Activated B cell treated with CpG ODN at 0.5 μM for 24 hours (primary cell): ENCODE measurements at regions not wholly inside any gene's neighbourhood (a gene's known extent, or its start where the extent isn't known, plus 50 kb on each side); places are given as distances from the start of the nearest gene placed in this dataset.

ENCODE experiments used
- ATAC-seq: fragments of 200-7000 bp; cut with Tn5 transposase; one replicate; pipeline ENCODE4 v1.10.0; 2021; ENCODE audit warnings: low read depth, mild to moderate bottlenecking, moderate library complexity
- CTCF ChIA-PET: fragments of 350-600 bp; sonication (Branson Sonifier 250); formaldehyde crosslinking; loops from one replicate; lab custom pipeline; 2021; ENCODE audit warnings: antibody characterized with exemption; lab: Charles Lee
- POLR2A ChIA-PET: fragments of 350-600 bp; sonication (Branson Sonifier 250); formaldehyde crosslinking; loops from one replicate; lab custom pipeline; 2021; ENCODE audit warnings: antibody characterized with exemption; lab: Charles Lee
- DNase-seq: peaks from one replicate; pipeline ENCODE4 v3.0.0; 2022
- H3K27ac Mint-ChIP-seq: one replicate; pipeline ENCODE4 v1.8.0; 2020; ENCODE audit warnings: mixed read lengths
- H3K27me3 Mint-ChIP-seq: one replicate; pipeline ENCODE4 v1.8.0; 2021; ENCODE audit warnings: mixed read lengths
- H3K36me3 Mint-ChIP-seq: one replicate; pipeline ENCODE4 v1.8.0; 2021; ENCODE audit warnings: low read depth, mixed read lengths
- H3K4me1 Mint-ChIP-seq: one replicate; pipeline ENCODE4 v1.8.0; 2021; ENCODE audit warnings: mixed read lengths
- H3K4me3 Mint-ChIP-seq: one replicate; pipeline ENCODE4 v1.8.0; 2020; ENCODE audit warnings: mild to moderate bottlenecking, mixed read lengths
- H3K9me3 Mint-ChIP-seq: one replicate; pipeline ENCODE4 v1.8.0; 2020; ENCODE audit warnings: mixed read lengths
- intact Hi-C: fragments of 100-400 bp; cut with micrococcal nuclease; formaldehyde crosslinking; loops from one replicate; pipeline ENCODE4 v1.15.1; 2024
- TF ChIP-seq, protein P1 (sequence below): fragments of 200-600 bp; IDR thresholded peaks from one replicate; pipeline ENCODE4 v1.8.0; 2022; ENCODE audit warnings: antibody characterized with exemption, mild to moderate bottlenecking

DNA sequence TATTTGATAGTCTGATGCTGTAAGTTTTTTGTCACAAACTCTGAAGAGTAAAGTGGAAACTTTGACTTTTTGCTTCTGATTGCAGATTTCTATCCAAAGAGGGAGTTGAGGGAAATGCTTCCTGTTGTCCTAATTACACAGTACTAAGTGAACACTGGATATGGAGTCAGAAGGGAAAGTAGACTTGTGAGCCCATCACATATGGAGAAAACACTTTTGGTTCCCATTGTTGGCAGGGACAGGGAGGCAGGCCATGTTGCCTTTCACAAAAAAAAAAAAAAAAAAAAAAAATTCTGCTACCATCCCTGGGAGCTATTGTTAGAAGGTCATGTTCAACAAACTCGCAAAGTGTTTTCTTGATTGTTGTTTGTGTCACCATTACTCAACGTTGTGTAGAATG is 144.3 kb downstream of the RPIA start:
- H3K27me3 Mint-ChIP-seq = no peaks in the 10 kb centered on the region
- H3K27ac Mint-ChIP-seq = peak overlapping the region; percentile 97
- no peaks in the 10 kb centered on the region for H3K9me3 Mint-ChIP-seq
- H3K4me3 Mint-ChIP-seq = no peak overlapping the region
- peaks cover 4% of the 10 kb centered on the region for H3K36me3 Mint-ChIP-seq
- no peak for DNase-seq
- ATAC-seq = no peak
- ChIA-PET CTCF (interaction anchor here (0.9 kb wide), 1 partner anchor 9 kb away, joined by 3 read pairs; no protein-coding TSS in a partner anchor), POLR2A (interaction anchor here (0.6 to 24.5 kb wide), 6 partner anchors 10 to 95 kb away, joined by 3 to 1820 read pairs (median 3); no protein-coding TSS in a partner anchor)
- H3K4me1 Mint-ChIP-seq = peaks cover 86% of the 10 kb centered on the region
- TF ChIP-seq, protein P1, sequence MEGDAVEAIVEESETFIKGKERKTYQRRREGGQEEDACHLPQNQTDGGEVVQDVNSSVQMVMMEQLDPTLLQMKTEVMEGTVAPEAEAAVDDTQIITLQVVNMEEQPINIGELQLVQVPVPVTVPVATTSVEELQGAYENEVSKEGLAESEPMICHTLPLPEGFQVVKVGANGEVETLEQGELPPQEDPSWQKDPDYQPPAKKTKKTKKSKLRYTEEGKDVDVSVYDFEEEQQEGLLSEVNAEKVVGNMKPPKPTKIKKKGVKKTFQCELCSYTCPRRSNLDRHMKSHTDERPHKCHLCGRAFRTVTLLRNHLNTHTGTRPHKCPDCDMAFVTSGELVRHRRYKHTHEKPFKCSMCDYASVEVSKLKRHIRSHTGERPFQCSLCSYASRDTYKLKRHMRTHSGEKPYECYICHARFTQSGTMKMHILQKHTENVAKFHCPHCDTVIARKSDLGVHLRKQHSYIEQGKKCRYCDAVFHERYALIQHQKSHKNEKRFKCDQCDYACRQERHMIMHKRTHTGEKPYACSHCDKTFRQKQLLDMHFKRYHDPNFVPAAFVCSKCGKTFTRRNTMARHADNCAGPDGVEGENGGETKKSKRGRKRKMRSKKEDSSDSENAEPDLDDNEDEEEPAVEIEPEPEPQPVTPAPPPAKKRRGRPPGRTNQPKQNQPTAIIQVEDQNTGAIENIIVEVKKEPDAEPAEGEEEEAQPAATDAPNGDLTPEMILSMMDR = no peak
- intact Hi-C loops = loop anchor here (5.0 to 10.0 kb wide), 2 partner anchors 233 to 1009 kb away; no protein-coding TSS in a partner anchor

DNA sequence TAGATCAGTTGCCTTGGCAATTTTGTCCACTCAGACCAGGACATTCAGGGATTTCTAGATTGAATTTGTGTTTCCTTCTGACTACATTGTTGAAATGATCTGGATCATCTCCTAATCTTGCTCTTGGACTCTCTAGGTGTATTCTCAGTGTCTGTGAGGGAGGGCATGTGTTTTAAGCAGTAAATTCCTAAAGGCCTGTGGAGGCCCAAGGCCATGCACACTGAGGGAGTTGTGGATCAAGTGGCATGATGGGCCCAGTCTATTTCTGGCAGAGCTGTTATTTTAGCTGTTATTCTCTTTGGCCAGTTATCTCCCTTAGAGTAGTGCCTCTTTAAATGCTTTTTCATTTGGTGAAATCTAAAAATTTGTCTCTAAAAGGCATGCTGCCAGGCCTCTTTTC is 144.9 kb downstream of the RPIA start:
- Mint-ChIP-seq H3K27ac (peak overlapping the region; percentile 97), H3K4me1 (peaks cover 88% of the 10 kb centered on the region), H3K9me3 (no peaks in the 10 kb centered on the region), H3K27me3 (no peaks in the 10 kb centered on the region), H3K36me3 (peaks cover 4% of the 10 kb centered on the region), H3K4me3 (peak overlapping the region; percentile 57)
- CTCF ChIA-PET = interaction anchor here (1.6 kb wide), 1 partner anchor 22 kb away, joined by 4 read pairs; no protein-coding TSS in a partner anchor
- DNase-seq (no peak), ATAC-seq (no peak)
- POLR2A ChIA-PET = interaction anchor here (0.6 to 24.5 kb wide), 6 partner anchors 9 to 96 kb away, joined by 3 to 1820 read pairs (median 3); no protein-coding TSS in a partner anchor
- intact Hi-C loops = loop anchor here (5.0 to 10.0 kb wide), 2 partner anchors 234 to 1008 kb away; no protein-coding TSS in a partner anchor
- TF ChIP-seq, protein P1 = no peak

DNA sequence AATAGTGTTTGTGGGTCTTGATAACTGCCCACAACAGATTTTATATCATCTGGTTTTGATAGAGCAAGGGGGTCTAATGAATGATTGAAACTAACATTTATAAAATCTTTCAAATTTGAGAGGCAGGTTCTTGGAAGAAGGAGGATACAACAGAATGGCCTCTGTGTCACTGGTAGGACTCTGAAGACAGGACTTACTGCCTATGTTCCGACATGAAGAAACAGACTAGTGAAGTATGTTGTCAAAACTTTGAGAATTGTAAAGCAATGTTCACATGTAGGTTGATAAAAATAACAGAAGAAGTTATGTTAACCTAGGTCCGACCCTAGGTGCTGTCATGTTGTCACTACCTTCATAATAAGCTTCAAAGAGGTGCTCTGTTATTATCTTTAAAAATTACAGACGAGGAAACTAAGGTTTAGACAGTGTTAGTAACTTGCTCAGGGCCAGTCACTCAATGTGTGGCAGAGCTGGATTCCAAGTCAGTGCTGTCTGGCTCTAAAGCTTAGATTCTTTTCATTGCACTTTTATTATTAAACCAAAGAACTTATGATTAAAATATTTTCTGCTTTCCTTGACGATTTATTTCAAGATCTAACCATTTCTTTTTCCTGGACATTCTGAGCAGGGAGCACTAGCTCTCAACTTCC is 146.2 kb downstream of the RPIA start:
- Mint-ChIP-seq H3K4me1 (peaks cover 89% of the 10 kb centered on the region), H3K9me3 (no peaks in the 10 kb centered on the region)
- no peak for DNase-seq

DNA sequence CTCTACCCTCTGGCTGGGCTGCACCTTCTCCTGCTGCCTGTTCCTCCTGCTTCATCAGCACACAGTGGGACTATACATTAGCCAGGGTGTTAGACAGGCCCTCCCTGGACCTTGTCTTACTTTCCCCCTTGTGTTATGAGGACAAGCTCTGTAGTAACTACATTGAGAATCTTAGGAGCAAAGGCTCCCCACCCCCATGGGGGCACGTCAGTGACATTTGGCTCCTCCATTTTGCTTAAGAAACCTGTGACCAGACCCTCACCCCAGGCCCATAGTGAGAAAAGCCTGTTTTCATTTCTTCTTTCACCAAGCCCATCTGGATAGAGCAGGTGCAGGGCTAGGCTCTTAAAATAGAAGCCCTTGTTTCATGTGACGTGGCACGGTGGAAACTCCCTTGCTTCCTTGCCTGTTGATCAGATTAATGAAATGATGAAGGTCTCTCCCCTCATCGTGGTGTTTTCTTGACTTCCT is 146.7 kb downstream of the RPIA start:
- Mint-ChIP-seq H3K9me3 (no peaks in the 10 kb centered on the region), H3K27ac (peak overlapping the region; percentile 97), H3K36me3 (peaks cover 4% of the 10 kb centered on the region), H3K4me3 (peak overlapping the region; percentile 60), H3K27me3 (no peaks in the 10 kb centered on the region), H3K4me1 (peaks cover 90% of the 10 kb centered on the region)
- DNase-seq (peak; percentile 47), ATAC-seq (peak; percentile 83)
- intact Hi-C loops = loop anchor here (1.0 to 10.0 kb wide), 4 partner anchors 8 to 1007 kb away; no protein-coding TSS in a partner anchor
- TF ChIP-seq, protein P1 = no peak
- CTCF ChIA-PET = interaction anchor here (1.5 to 1.9 kb wide), 4 partner anchors 8 to 21 kb away, joined by 5 to 8 read pairs (median 6); no protein-coding TSS in a partner anchor
- POLR2A ChIA-PET = interaction anchor here (0.6 to 24.5 kb wide), 6 partner anchors 9 to 786 kb away, joined by 3 to 1820 read pairs (median 8); no protein-coding TSS in a partner anchor

More for the DNA sequence above, 146.2 kb downstream of the RPIA start:
- ATAC-seq = peak; percentile 13
- ChIA-PET POLR2A (interaction anchor here (0.6 to 24.5 kb wide), 7 partner anchors 9 to 785 kb away, joined by 3 to 1820 read pairs (median 7); no protein-coding TSS in a partner anchor), CTCF (interaction anchor here (1.5 to 1.9 kb wide), 5 partner anchors 9 to 22 kb away, joined by 4 to 8 read pairs (median 5); no protein-coding TSS in a partner anchor)
- intact Hi-C loops = loop anchor here (1.0 to 10.0 kb wide), 4 partner anchors 9 to 1007 kb away; no protein-coding TSS in a partner anchor
- Mint-ChIP-seq H3K27ac (peak overlapping the region; percentile 97), H3K27me3 (no peaks in the 10 kb centered on the region), H3K4me3 (peak overlapping the region; percentile 60), H3K36me3 (peaks cover 4% of the 10 kb centered on the region)
- TF ChIP-seq, protein P1 = no peak
